Endodermal cell (in vitro differentiated cells): ENCODE measurements at regions not wholly inside any gene's neighbourhood (a gene's known extent, or its start where the extent isn't known, plus 50 kb on each side); places are given as distances from the start of the nearest gene placed in this dataset.
A peak's percentile ranks its signal among the peaks of the same experiment; 100 is the strongest.
"Not testable (repeated sequence)": the region's sequence is repeated elsewhere in the genome, so short reads cannot be mapped to it uniquely, and the experiment has no call there.

Experiments
- DNase-seq: peaks from one replicate; pipeline ENCODE4 v3.0.0-alpha.2; 2017
- H3K27ac ChIP-seq: 2 replicates; pipeline ENCODE4 v1.5.1; 2013; ENCODE audit warnings: mild to moderate bottlenecking, low read depth, low read length, moderate library complexity
- H3K27me3 ChIP-seq: 2 replicates; pipeline ENCODE4 v1.6.1; 2013; ENCODE audit warnings: mild to moderate bottlenecking, low read length, moderate library complexity; ENCODE audit not compliant: insufficient read depth, control insufficient read depth, poor library complexity, severe bottlenecking
- H3K36me3 ChIP-seq: 2 replicates; pipeline ENCODE4 v1.7.0; 2013; ENCODE audit warnings: mild to moderate bottlenecking, low read length, moderate library complexity; ENCODE audit not compliant: control insufficient read depth, insufficient read depth
- H3K4me1 ChIP-seq: one replicate; pipeline ENCODE4 v1.7.0; 2013; ENCODE audit warnings: low read length; ENCODE audit not compliant: control insufficient read depth, insufficient read depth
- H3K4me3 ChIP-seq: 2 replicates; pipeline ENCODE4 v1.5.1; 2013; ENCODE audit warnings: mild to moderate bottlenecking, low read length, moderate library complexity
- H3K9ac ChIP-seq: 2 replicates; pipeline ENCODE4 v1.6.1; 2013; ENCODE audit warnings: mild to moderate bottlenecking, low read length, moderate library complexity; ENCODE audit not compliant: poor library complexity, severe bottlenecking; ENCODE audit errors: extremely low read depth
- H3K9me3 ChIP-seq: 2 replicates; pipeline ENCODE4 v1.6.1; 2013; ENCODE audit warnings: mild to moderate bottlenecking, low read length, moderate library complexity; ENCODE audit not compliant: control insufficient read depth
- H3K27ac Mint-ChIP-seq: 2 replicates; pipeline ENCODE4 v1.8.0; 2020; ENCODE audit warnings: mixed read lengths
- H3K27me3 Mint-ChIP-seq: 2 replicates; pipeline ENCODE4 v1.8.0; 2021; ENCODE audit warnings: mild to moderate bottlenecking, mixed read lengths; ENCODE audit not compliant: insufficient read depth
- H3K36me3 Mint-ChIP-seq: 2 replicates; pipeline ENCODE4 v1.8.0; 2020; ENCODE audit warnings: low read depth, mixed read lengths
- H3K4me1 Mint-ChIP-seq: 2 replicates; pipeline ENCODE4 v1.8.0; 2020; ENCODE audit warnings: mixed read lengths
- H3K4me3 Mint-ChIP-seq: 2 replicates; pipeline ENCODE4 v1.8.0; 2020; ENCODE audit warnings: mild to moderate bottlenecking, moderate library complexity, mixed read lengths
- H3K9me3 Mint-ChIP-seq: 2 replicates; pipeline ENCODE4 v1.8.0; 2020; ENCODE audit warnings: mild to moderate bottlenecking, mixed read lengths
- WGBS, 2 experiments: methylation state at CpG; one replicate each; pipeline versions ENCODE4 v1.1.5 to v1.1.7; 2013; ENCODE audit warnings: missing lambda C conversion rate in 2 of 2, mixed read lengths in 1 of 2; ENCODE audit not compliant: insufficient coverage in 1 of 2, insufficient read length in 1 of 2; 5-methylcytosine and 5-hydroxymethylcytosine counted together
- TF ChIP-seq, protein P1 (sequence below): fragments of 200-600 bp; sonication (generic); conservative IDR thresholded peaks from 2 replicates; pipeline ENCODE4 v1.5.0; 2021; ENCODE audit warnings: antibody characterized with exemption, mild to moderate bottlenecking

DNA sequence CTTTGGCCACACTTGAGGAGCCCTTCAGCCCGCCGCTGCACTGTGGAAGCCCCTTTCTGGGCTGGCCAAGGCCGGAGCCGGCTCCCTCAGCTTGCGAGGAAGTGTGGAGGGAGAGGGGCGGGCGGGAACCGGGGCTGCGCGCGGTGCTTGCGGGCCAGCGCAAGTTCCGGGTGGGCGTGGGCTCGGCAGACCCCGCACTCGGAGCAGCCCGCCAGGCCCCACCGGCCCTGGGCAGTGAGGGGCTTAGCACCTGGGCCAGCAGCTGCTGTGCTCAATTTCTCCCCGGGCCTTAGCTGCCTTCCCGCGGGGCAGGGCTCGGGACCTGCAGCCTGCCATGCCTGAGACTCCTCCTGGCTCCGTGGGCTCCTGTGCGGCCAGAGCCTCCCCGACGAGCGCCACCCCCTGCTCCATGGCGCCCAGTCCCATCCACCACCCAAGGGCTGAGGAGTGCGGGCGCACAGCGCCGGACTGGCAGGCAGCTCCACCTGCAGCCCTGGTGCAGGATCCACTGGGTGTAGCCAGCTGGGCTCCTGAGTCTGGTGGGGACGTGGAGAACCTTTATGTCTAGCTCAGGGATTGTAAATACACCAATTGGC lies 129.2 kb downstream of the MRPL14 start:
- H3K4me1 ChIP-seq, H3K36me3 Mint-ChIP-seq, H3K27ac ChIP-seq, H3K4me3 ChIP-seq, H3K27me3 Mint-ChIP-seq, H3K36me3 ChIP-seq, H3K27ac Mint-ChIP-seq, H3K4me3 Mint-ChIP-seq, H3K9ac ChIP-seq, H3K27me3 ChIP-seq: not testable (repeated sequence)
- H3K4me1 Mint-ChIP-seq = peaks cover 11% of the 10 kb centered on the region
- WGBS, 2 experiments = 93 to 95% methylated on average over 23 to 35 of the region's 35 CpGs
- peak; percentile 36 for DNase-seq
- peaks cover 33% of the 10 kb centered on the region for H3K9me3 ChIP-seq
- peaks cover 25% of the 10 kb centered on the region for H3K9me3 Mint-ChIP-seq

DNA sequence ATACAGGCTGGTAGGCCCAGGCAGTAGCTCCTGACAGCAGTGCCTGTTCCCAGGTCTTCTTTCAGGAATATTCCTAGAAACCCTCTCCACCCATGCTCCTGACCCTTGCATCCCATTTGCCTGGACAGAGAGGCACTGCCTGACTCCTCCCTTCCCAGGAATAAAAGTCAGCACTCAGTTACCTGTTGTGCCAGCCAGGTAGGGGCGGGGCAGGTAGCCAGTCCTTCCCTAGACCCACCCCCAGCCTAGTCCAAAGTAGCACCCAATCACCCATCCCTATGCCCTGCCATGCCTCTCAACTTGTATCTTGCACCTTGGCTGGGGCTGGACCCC lies 129.9 kb downstream of the MRPL14 start:
- H3K4me3 ChIP-seq = peak overlapping the region; percentile 45
- H3K36me3 ChIP-seq = peaks cover 4% of the 10 kb centered on the region
- peaks cover 33% of the 10 kb centered on the region for H3K9me3 ChIP-seq
- no peak overlapping the region for H3K27ac ChIP-seq
- Mint-ChIP-seq H3K36me3 (peaks cover 10% of the 10 kb centered on the region), H3K4me3 (no peak overlapping the region), H3K27me3 (peaks cover 2% of the 10 kb centered on the region), H3K9me3 (peaks cover 25% of the 10 kb centered on the region), H3K27ac (no peak overlapping the region), H3K4me1 (peaks cover 13% of the 10 kb centered on the region)
- H3K4me1 ChIP-seq = peaks cover 5% of the 10 kb centered on the region
- peak; percentile 43 for DNase-seq
- WGBS, 2 experiments = 96 to 100% methylated on average over 1 of the region's 1 CpG
- no peaks in the 10 kb centered on the region for H3K27me3 ChIP-seq
- no peak overlapping the region for H3K9ac ChIP-seq
- TF ChIP-seq, protein P1, sequence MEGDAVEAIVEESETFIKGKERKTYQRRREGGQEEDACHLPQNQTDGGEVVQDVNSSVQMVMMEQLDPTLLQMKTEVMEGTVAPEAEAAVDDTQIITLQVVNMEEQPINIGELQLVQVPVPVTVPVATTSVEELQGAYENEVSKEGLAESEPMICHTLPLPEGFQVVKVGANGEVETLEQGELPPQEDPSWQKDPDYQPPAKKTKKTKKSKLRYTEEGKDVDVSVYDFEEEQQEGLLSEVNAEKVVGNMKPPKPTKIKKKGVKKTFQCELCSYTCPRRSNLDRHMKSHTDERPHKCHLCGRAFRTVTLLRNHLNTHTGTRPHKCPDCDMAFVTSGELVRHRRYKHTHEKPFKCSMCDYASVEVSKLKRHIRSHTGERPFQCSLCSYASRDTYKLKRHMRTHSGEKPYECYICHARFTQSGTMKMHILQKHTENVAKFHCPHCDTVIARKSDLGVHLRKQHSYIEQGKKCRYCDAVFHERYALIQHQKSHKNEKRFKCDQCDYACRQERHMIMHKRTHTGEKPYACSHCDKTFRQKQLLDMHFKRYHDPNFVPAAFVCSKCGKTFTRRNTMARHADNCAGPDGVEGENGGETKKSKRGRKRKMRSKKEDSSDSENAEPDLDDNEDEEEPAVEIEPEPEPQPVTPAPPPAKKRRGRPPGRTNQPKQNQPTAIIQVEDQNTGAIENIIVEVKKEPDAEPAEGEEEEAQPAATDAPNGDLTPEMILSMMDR = no peak

DNA sequence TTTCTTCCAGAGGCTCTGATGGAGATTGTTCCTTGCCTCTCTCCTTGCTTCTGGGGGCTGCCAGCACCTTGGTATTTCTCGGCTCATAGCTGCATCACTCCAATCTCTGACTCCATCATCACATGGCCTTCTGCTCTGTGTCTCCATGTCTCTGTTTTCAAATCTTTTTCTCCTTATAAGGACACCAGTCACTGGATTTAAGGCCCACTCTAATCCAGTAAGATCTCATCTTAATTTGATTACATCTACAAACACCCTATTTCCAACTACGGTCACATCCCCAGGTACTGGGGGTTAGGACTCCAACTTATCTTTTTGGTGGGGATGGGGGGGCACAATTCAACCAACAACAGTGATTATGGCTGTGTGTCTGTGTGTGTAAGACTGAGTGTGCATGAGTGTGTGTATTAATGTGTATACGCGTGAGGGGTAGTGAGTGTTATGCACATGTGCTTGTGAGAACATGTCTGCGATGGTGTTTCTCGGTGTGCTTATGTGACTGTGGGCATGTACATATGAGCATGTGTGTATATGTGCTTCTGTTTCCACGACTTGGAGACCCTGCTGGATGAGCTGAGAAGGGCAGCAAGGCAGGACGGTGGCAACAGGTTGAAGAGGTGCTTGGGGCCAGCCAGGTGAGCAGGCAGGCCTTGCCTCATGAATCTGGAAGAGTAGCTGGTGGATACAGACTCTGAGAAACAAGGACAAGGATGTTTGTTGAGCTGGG lies 130.5 kb downstream of the MRPL14 start:
- Mint-ChIP-seq H3K36me3 (peaks cover 10% of the 10 kb centered on the region), H3K4me1 (peaks cover 15% of the 10 kb centered on the region), H3K27ac (no peak overlapping the region), H3K27me3 (peaks cover 2% of the 10 kb centered on the region), H3K9me3 (peaks cover 25% of the 10 kb centered on the region), H3K4me3 (no peak overlapping the region)
- peak overlapping the region; percentile 45 for H3K4me3 ChIP-seq
- no peak overlapping the region for H3K9ac ChIP-seq
- H3K27ac ChIP-seq = no peak overlapping the region
- H3K27me3 ChIP-seq = no peaks in the 10 kb centered on the region
- 86 to 92% methylated on average over 3 to 8 of the region's 8 CpGs for WGBS, 2 experiments
- DNase-seq = peak; percentile 39
- peaks cover 4% of the 10 kb centered on the region for H3K36me3 ChIP-seq
- peaks cover 5% of the 10 kb centered on the region for H3K4me1 ChIP-seq
- peaks cover 33% of the 10 kb centered on the region for H3K9me3 ChIP-seq
- TF ChIP-seq, protein P1 = peak; percentile 43
